Caco-2 (cell line): ENCODE measurements at regions not wholly inside any gene's neighbourhood (a gene's known extent, or its start where the extent isn't known, plus 50 kb on each side); places are given as distances from the start of the nearest gene placed in this dataset.

Source experiments
- BruUV-seq: library from RNA; stranded (reverse); fragments of 400-500 nt; replicated peaks from 2 replicates; lab custom pipeline; 2021; lab: Mats Ljungman, UMichigan
- CTCF ChIA-PET: fragments of 300-600 bp; sonication (Branson Sonifier 250); formaldehyde crosslinking; loops from one replicate; lab custom pipeline; 2022; ENCODE audit warnings: antibody characterized with exemption; lab: Charles Lee
- POLR2A ChIA-PET: fragments of 300-600 bp; sonication (Branson Sonifier 250); formaldehyde crosslinking; loops from one replicate; lab custom pipeline; 2022; ENCODE audit warnings: antibody characterized with exemption; lab: Charles Lee
- DNase-seq, 2 experiments: peaks; one replicate each; pipeline versions ENCODE4 v3.0.0 to v3.0.0-alpha.2; 2020 to 2022
- H3K27me3 ChIP-seq: replicated peaks from 2 replicates; pipeline ENCODE4 v1.6.0; 2011; ENCODE audit warnings: low read length; ENCODE audit not compliant: control insufficient read depth, insufficient read depth
- H3K36me3 ChIP-seq: 2 replicates; pipeline ENCODE4 v1.5.1; 2011; ENCODE audit warnings: low read length; ENCODE audit not compliant: control insufficient read depth, insufficient read depth
- H3K4me1 ChIP-seq: fragments of 250-450 bp; sonication (Bioruptor Pico); 2 replicates; pipeline ENCODE4 v1.5.1; 2020; ENCODE audit warnings: mild to moderate bottlenecking
- H3K4me3 ChIP-seq: 2 replicates; pipeline ENCODE4 v1.5.1; 2011; ENCODE audit warnings: low read depth, mild to moderate bottlenecking, control low read depth, low read length
- H3K9me3 ChIP-seq: fragments of 250-450 bp; sonication (Bioruptor Pico); 2 replicates; pipeline ENCODE4 v1.5.1; 2020; ENCODE audit warnings: mild to moderate bottlenecking, moderate library complexity
- H3K27ac Mint-ChIP-seq: one replicate; pipeline ENCODE4 v1.8.0; 2022; ENCODE audit warnings: mixed read lengths; ENCODE audit not compliant: unreplicated experiment
- H3K27me3 Mint-ChIP-seq: one replicate; pipeline ENCODE4 v1.8.0; 2022; ENCODE audit warnings: mixed read lengths; ENCODE audit not compliant: insufficient read depth, unreplicated experiment
- H3K36me3 Mint-ChIP-seq: one replicate; pipeline ENCODE4 v1.8.0; 2022; ENCODE audit warnings: mild to moderate bottlenecking, mixed read lengths; ENCODE audit not compliant: insufficient read depth, unreplicated experiment
- H3K4me1 Mint-ChIP-seq: one replicate; pipeline ENCODE4 v1.8.0; 2022; ENCODE audit warnings: low read depth, mixed read lengths; ENCODE audit not compliant: unreplicated experiment
- H3K4me3 Mint-ChIP-seq: one replicate; pipeline ENCODE4 v1.8.0; 2022; ENCODE audit warnings: mild to moderate bottlenecking, moderate library complexity, mixed read lengths; ENCODE audit not compliant: unreplicated experiment
- H3K9me3 Mint-ChIP-seq: one replicate; pipeline ENCODE4 v1.8.0; 2022; ENCODE audit warnings: mixed read lengths; ENCODE audit not compliant: unreplicated experiment
- intact Hi-C: fragments of 100-400 bp; cut with micrococcal nuclease; formaldehyde crosslinking; loops from one replicate; pipeline ENCODE4 v1.10.0; 2022; ENCODE audit not compliant: unreplicated experiment
- TF ChIP-seq, protein P1 (sequence below), 2 experiments: fragments of 200-600 bp in 1 of 2; IDR thresholded peaks; 1 replicate in 1 of 2; 2 replicates in 1 of 2; pipeline versions ENCODE4 v1.5.1 to v1.8.0; 2011 to 2022; ENCODE audit warnings: antibody characterized with exemption in 1 of 2, control low read depth in 1 of 2, inconsistent platforms in 1 of 2, low read depth in 1 of 2, low read length in 1 of 2, mild to moderate bottlenecking in 1 of 2, moderate library complexity in 1 of 2; ENCODE audit not compliant: insufficient read depth in 1 of 2, severe bottlenecking in 1 of 2, unreplicated experiment in 1 of 2

DNA sequence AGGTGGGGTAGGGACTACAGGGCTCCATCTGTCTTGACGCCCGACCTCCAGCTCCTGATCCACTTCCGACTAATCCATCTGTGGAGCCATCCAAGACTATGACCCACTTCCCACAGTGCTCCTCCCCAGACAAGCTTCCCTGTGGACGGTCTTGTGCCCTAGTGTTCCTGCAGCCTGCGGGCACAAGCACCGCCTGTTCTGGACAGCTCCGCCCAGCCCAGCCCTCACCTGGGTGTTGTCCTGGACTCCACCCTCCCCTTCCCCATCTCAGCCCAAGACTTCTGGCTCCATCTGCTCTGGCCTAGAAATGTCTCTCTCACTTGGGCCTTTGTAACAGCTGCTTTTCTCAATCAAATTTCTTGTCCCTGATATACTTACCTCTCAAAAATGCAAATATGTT lies 102.0 kb downstream of the MAFB start:
- no TSS peak for BruUV-seq
- H3K4me3 ChIP-seq = no peak overlapping the region
- H3K27me3 ChIP-seq = no peaks in the 10 kb centered on the region; the same call in 1 of the 2 replicates
- Mint-ChIP-seq H3K27ac (no peak overlapping the region), H3K27me3 (peaks cover 14% of the 10 kb centered on the region), H3K4me3 (no peak overlapping the region), H3K4me1 (peaks cover 10% of the 10 kb centered on the region), H3K36me3 (no peaks in the 10 kb centered on the region), H3K9me3 (no peaks in the 10 kb centered on the region)
- ChIA-PET CTCF (no interaction called here), POLR2A (no interaction called here)
- TF ChIP-seq, protein P1, sequence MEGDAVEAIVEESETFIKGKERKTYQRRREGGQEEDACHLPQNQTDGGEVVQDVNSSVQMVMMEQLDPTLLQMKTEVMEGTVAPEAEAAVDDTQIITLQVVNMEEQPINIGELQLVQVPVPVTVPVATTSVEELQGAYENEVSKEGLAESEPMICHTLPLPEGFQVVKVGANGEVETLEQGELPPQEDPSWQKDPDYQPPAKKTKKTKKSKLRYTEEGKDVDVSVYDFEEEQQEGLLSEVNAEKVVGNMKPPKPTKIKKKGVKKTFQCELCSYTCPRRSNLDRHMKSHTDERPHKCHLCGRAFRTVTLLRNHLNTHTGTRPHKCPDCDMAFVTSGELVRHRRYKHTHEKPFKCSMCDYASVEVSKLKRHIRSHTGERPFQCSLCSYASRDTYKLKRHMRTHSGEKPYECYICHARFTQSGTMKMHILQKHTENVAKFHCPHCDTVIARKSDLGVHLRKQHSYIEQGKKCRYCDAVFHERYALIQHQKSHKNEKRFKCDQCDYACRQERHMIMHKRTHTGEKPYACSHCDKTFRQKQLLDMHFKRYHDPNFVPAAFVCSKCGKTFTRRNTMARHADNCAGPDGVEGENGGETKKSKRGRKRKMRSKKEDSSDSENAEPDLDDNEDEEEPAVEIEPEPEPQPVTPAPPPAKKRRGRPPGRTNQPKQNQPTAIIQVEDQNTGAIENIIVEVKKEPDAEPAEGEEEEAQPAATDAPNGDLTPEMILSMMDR (IDR thresholded peaks at IDR 0.05; ENCODE audit: insufficient read depth in 1 of 2, low read depth in 1 of 2, low read length in 1 of 2, severe bottlenecking in 1 of 2, unreplicated experiment in 1 of 2) = no peak
- H3K4me1 ChIP-seq = peaks cover 8% of the 10 kb centered on the region
- H3K9me3 ChIP-seq = no peaks in the 10 kb centered on the region
- DNase-seq = no peak
- no peaks in the 10 kb centered on the region for H3K36me3 ChIP-seq
- intact Hi-C loops = no loop called here

DNA sequence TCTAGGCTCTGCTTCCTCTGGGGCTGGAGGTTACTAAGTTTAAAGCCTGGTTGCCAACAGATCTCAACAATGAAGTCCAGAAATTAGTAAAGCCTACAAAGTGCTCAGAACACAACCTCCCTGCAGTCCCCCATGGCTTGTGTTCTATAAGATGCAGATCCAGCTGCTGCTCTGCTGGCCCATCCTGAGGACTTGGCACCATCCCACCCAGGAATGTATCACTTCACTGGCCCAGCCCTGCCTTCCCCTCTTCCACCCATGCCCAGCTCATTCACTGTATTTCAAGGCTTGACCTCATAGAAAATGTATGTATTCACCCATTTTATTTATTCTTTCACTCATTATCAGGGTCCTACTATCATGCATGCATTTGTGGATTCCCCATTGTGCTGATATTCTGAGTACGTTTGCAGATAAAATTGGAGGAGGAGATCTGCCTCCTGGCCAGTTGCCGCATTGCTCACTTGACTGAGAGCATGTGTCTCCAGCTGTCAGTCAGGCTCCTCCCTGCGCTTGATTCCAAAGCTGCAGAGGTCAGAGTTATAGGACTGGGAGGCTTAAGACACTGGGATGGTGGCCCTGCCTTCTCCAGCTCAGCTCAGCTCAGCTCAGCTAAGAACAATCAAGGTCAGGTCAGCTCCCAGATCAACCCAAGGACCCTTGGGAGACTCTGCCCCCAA lies 104.8 kb downstream of the MAFB start:
- no peaks in the 10 kb centered on the region; the same call in 1 of the 2 replicates for H3K27me3 ChIP-seq
- TF ChIP-seq, protein P1 (IDR thresholded peaks at IDR 0.05; ENCODE audit: insufficient read depth in 1 of 2, low read depth in 1 of 2, low read length in 1 of 2, severe bottlenecking in 1 of 2, unreplicated experiment in 1 of 2) = no peak
- H3K36me3 ChIP-seq = no peaks in the 10 kb centered on the region
- H3K4me3 Mint-ChIP-seq = no peak overlapping the region
- intact Hi-C loops = no loop called here
- H3K4me1 ChIP-seq = peaks cover 11% of the 10 kb centered on the region
- DNase-seq = no peak
- H3K4me1 Mint-ChIP-seq = peaks cover 15% of the 10 kb centered on the region
- H3K9me3 ChIP-seq = no peaks in the 10 kb centered on the region
- ChIA-PET CTCF (interaction anchor here (0.9 kb wide), 1 partner anchor 78 kb away, joined by 3 read pairs; no protein-coding TSS in a partner anchor), POLR2A (no interaction called here)
- no peaks in the 10 kb centered on the region for H3K36me3 Mint-ChIP-seq
- no peak overlapping the region for H3K27ac Mint-ChIP-seq
- H3K9me3 Mint-ChIP-seq = no peaks in the 10 kb centered on the region
- H3K4me3 ChIP-seq = no peak overlapping the region
- BruUV-seq = no TSS peak
- H3K27me3 Mint-ChIP-seq = peaks cover 10% of the 10 kb centered on the region

DNA sequence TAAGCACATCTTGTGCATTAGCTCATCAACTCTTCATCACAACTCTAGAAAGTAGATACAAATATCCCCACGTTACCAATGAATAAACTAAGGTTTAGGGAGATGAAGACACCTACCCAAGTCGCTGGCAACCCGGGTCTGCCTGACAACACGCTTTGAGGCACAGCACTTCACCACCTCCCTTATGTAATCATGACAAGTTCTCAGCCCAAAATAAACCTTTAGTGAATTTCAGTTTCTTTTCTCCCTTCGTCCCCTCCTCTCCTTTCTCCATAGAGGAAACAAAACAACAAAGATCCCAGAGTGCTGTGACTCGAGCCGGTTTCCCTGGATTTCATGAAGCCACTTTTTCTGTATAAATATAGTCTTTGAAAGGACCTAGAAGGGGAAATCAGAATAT lies 105.4 kb downstream of the MAFB start:
- peaks cover 11% of the 10 kb centered on the region for H3K4me1 ChIP-seq
- no peaks in the 10 kb centered on the region; the same call in 1 of the 2 replicates for H3K27me3 ChIP-seq
- no peak for DNase-seq
- no peak overlapping the region for H3K4me3 ChIP-seq
- TF ChIP-seq, protein P1 (IDR thresholded peaks at IDR 0.05; ENCODE audit: insufficient read depth in 1 of 2, low read depth in 1 of 2, low read length in 1 of 2, severe bottlenecking in 1 of 2, unreplicated experiment in 1 of 2) = no peak
- Mint-ChIP-seq H3K27ac (no peak overlapping the region), H3K4me1 (peaks cover 16% of the 10 kb centered on the region), H3K9me3 (no peaks in the 10 kb centered on the region), H3K4me3 (no peak overlapping the region), H3K27me3 (peaks cover 8% of the 10 kb centered on the region), H3K36me3 (no peaks in the 10 kb centered on the region)
- H3K36me3 ChIP-seq = no peaks in the 10 kb centered on the region
- POLR2A ChIA-PET = no interaction called here
- intact Hi-C loops = no loop called here
- H3K9me3 ChIP-seq = no peaks in the 10 kb centered on the region
- CTCF ChIA-PET = interaction anchor here (0.9 kb wide), 1 partner anchor 77 kb away, joined by 3 read pairs; no protein-coding TSS in a partner anchor
- no TSS peak for BruUV-seq
